ENCODE measurements at regions not wholly inside any gene's neighbourhood (a gene's known extent, or its start where the extent isn't known, plus 50 kb on each side); places are given as distances from the start of the nearest gene placed in this dataset.

DNA sequence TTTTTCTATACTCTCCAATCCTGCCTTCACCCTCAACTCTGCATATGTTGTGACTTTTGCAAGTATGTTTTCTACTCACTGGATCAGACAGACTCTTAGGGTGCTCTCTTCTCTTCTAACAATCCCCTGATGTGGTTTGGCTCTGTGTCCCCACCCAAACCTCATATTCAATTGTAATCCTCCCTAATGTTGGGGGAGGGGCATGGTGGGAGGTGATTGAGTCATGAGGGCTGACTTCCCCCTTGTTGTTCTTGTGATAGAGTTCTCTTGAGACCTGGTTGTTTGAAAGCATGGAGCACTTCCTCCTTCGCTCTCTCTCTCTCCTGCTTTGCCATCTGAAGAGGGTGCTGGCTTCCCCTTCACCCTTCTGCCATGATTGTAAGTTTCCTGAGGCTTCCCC lies 148.9 kb upstream of the IGSF21 start:
- peak; percentile 83 for DNase-seq (ENCODE audit: low read depth)
- TF ChIP-seq, protein P1, sequence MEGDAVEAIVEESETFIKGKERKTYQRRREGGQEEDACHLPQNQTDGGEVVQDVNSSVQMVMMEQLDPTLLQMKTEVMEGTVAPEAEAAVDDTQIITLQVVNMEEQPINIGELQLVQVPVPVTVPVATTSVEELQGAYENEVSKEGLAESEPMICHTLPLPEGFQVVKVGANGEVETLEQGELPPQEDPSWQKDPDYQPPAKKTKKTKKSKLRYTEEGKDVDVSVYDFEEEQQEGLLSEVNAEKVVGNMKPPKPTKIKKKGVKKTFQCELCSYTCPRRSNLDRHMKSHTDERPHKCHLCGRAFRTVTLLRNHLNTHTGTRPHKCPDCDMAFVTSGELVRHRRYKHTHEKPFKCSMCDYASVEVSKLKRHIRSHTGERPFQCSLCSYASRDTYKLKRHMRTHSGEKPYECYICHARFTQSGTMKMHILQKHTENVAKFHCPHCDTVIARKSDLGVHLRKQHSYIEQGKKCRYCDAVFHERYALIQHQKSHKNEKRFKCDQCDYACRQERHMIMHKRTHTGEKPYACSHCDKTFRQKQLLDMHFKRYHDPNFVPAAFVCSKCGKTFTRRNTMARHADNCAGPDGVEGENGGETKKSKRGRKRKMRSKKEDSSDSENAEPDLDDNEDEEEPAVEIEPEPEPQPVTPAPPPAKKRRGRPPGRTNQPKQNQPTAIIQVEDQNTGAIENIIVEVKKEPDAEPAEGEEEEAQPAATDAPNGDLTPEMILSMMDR (IDR thresholded peaks at IDR 0.05; ENCODE audit: low read depth, low read length), result no peak
- TF ChIP-seq POLR2A (IDR thresholded peaks at IDR 0.05; ENCODE audit: extremely low read depth, insufficient read length), result no peak
- peak; percentile 47; the same call in 1 of the 2 replicates for TF ChIP-seq MYC (IDR thresholded peaks at IDR 0.05; ENCODE audit: low read depth, low read length)
- peak; percentile 48 for TF ChIP-seq MAX (IDR thresholded peaks at IDR 0.05; ENCODE audit: low read depth, low read length)
- H3K4me3 ChIP-seq (ENCODE audit: low read depth, low read length), result no peak overlapping the region

DNA sequence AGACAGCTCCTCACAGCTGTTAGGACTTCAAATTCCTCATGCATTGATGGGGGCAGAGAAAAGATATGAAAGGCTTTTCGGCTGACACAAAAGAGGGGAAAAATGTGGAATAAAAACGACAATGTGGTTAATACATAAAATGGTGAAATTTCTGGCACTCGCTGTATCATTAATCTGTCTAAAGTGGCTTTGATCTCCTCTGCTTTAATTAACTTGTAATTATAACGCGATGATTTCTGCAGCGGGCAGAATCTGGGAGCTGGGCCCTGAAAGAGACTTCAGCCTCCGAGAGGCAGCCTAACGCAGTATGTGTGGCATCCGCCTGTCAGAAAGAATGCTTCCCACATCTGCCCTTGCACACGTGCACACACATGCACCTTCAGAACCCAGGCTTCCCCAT lies 144.1 kb upstream of the IGSF21 start:
- TF ChIP-seq POLR2A (IDR thresholded peaks at IDR 0.05; ENCODE audit: extremely low read depth, insufficient read length) (no peak), MYC (IDR thresholded peaks at IDR 0.05; ENCODE audit: low read depth, low read length) (no peak), MAX (IDR thresholded peaks at IDR 0.05; ENCODE audit: low read depth, low read length) (no peak)
- TF ChIP-seq, protein P1 (IDR thresholded peaks at IDR 0.05; ENCODE audit: low read depth, low read length), result no peak
- H3K4me3 ChIP-seq (ENCODE audit: low read depth, low read length), result no peak overlapping the region
- DNase-seq (ENCODE audit: low read depth), result no peak

- DNase-seq (ENCODE audit: low read depth), result no peak
- TF ChIP-seq POLR2A (IDR thresholded peaks at IDR 0.05; ENCODE audit: extremely low read depth, insufficient read length) (no peak), MAX (IDR thresholded peaks at IDR 0.05; ENCODE audit: low read depth, low read length) (no peak), MYC (IDR thresholded peaks at IDR 0.05; ENCODE audit: low read depth, low read length) (no peak)
- TF ChIP-seq, protein P1 (IDR thresholded peaks at IDR 0.05; ENCODE audit: low read depth, low read length), result no peak
- H3K4me3 ChIP-seq (ENCODE audit: low read depth, low read length), result no peak overlapping the region
These were observed 142.0 kb upstream of the IGSF21 start for GRCh38 chr1:17965515-17966100.

GRCh38 chr1:17966341-17966740 lies 141.3 kb upstream of the IGSF21 start:
- DNase-seq (ENCODE audit: low read depth), result no peak
- TF ChIP-seq POLR2A (IDR thresholded peaks at IDR 0.05; ENCODE audit: extremely low read depth, insufficient read length), result no peak
- H3K4me3 ChIP-seq (ENCODE audit: low read depth, low read length), result no peak overlapping the region

- H3K4me3 ChIP-seq (ENCODE audit: low read depth, low read length), result no peak overlapping the region
- DNase-seq (ENCODE audit: low read depth), result no peak
- TF ChIP-seq MAX (IDR thresholded peaks at IDR 0.05; ENCODE audit: low read depth, low read length), result no peak
- TF ChIP-seq MYC (IDR thresholded peaks at IDR 0.05; ENCODE audit: low read depth, low read length), result no peak
- TF ChIP-seq POLR2A (IDR thresholded peaks at IDR 0.05; ENCODE audit: extremely low read depth, insufficient read length), result no peak
These were observed 139.9 kb upstream of the IGSF21 start for GRCh38 chr1:17967623-17968255.

DNA sequence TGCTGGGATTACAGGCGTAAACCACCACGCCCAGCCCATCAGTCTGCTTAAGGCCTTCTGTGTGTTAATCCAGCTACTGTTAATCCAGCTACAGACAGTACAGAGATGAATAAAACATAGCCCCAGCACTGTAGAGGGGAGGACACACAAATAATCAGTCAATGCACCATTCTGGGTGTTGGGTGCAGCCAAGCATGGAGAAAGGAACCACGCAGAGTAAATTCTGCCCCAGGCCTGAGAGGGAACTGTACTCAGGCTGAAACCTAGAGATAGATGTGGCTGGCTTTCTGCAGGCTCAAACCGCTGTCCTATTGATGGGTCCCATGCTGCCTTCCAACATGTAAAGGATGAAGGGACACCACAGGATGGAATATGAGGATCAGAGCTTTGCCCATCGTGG lies 136.8 kb upstream of the IGSF21 start:
- DNase-seq (ENCODE audit: low read depth), result no peak
- H3K4me3 ChIP-seq (ENCODE audit: low read depth, low read length), result no peak overlapping the region
- TF ChIP-seq MAX (IDR thresholded peaks at IDR 0.05; ENCODE audit: low read depth, low read length), result no peak
- no peak for TF ChIP-seq MYC (IDR thresholded peaks at IDR 0.05; ENCODE audit: low read depth, low read length)
- no peak for TF ChIP-seq POLR2A (IDR thresholded peaks at IDR 0.05; ENCODE audit: extremely low read depth, insufficient read length)
- TF ChIP-seq, protein P1 (IDR thresholded peaks at IDR 0.05; ENCODE audit: low read depth, low read length), result no peak
